ENCODE measurements at regions not wholly inside any gene's neighbourhood (a gene's known extent, or its start where the extent isn't known, plus 50 kb on each side); places are given as distances from the start of the nearest gene placed in this dataset.

- Histone ChIP-seq H3K9me3 (ENCODE audit: control insufficient read depth, insufficient read depth, low read length) (no peaks in the 10 kb centered on the region), H3K4me3 (ENCODE audit: low read length) (no peak overlapping the region), H3K36me3 (ENCODE audit: control insufficient read depth, insufficient read depth, low read length) (no peaks in the 10 kb centered on the region), H3K27me3 (ENCODE audit: control insufficient read depth, insufficient read depth, low read length) (no peaks in the 10 kb centered on the region), H3K27ac (ENCODE audit: low read length) (no peak overlapping the region), H3K4me1 (ENCODE audit: control insufficient read depth, insufficient read depth, low read length) (no peaks in the 10 kb centered on the region)
- no peak overlapping the region for H3K4me3 Mint-ChIP-seq
- peaks cover 2 to 8% of the 10 kb centered on the region in 2 donors for H3K9me3 Mint-ChIP-seq
- H3K36me3 Mint-ChIP-seq: no peaks in the 10 kb centered on the region
- H3K27me3 Mint-ChIP-seq (ENCODE audit: low read depth in 2 of 2): no peaks in the 10 kb centered on the region
- TF ChIP-seq CTCF (IDR thresholded peaks at IDR 0.05): no peak
- 58% methylated on average over 2 of the region's 2 CpGs for WGBS (ENCODE audit: insufficient coverage)
- no peaks in the 10 kb centered on the region for H3K4me1 Mint-ChIP-seq
- ATAC-seq (no peak), DNase-seq (no peak)
- intact Hi-C loops (cut with micrococcal nuclease): no loop called here
- H3K27ac Mint-ChIP-seq: no peak overlapping the region
These were observed 710.5 kb downstream of the TLR4 start for GRCh38 chr9:118414676-118415075.

GRCh38 chr9:118418887-118419565, 714.8 kb downstream of the TLR4 start:
- no peak overlapping the region for H3K4me3 Mint-ChIP-seq
- H3K9me3 ChIP-seq (ENCODE audit: control insufficient read depth, insufficient read depth, low read length): no peaks in the 10 kb centered on the region
- H3K27me3 Mint-ChIP-seq (ENCODE audit: low read depth in 2 of 2): no peaks in the 10 kb centered on the region
- H3K27ac ChIP-seq (ENCODE audit: low read length): no peak overlapping the region
- no peak overlapping the region for H3K4me3 ChIP-seq (ENCODE audit: low read length)
- H3K36me3 Mint-ChIP-seq: no peaks in the 10 kb centered on the region
- DNase-seq (no peak), ATAC-seq (no peak)
- H3K9me3 Mint-ChIP-seq: peaks cover 2 to 6% of the 10 kb centered on the region in 2 donors
- 90% methylated on average over 2 of the region's 2 CpGs for WGBS (ENCODE audit: insufficient coverage)
- intact Hi-C loops (cut with micrococcal nuclease): no loop called here
- no peaks in the 10 kb centered on the region for H3K4me1 ChIP-seq (ENCODE audit: control insufficient read depth, insufficient read depth, low read length)
- TF ChIP-seq CTCF (IDR thresholded peaks at IDR 0.05): no peak
- H3K4me1 Mint-ChIP-seq: no peaks in the 10 kb centered on the region
- H3K27ac Mint-ChIP-seq: no peak overlapping the region
- no peaks in the 10 kb centered on the region for H3K27me3 ChIP-seq (ENCODE audit: control insufficient read depth, insufficient read depth, low read length)
- no peaks in the 10 kb centered on the region for H3K36me3 ChIP-seq (ENCODE audit: control insufficient read depth, insufficient read depth, low read length)

GRCh38 chr9:118419676-118420075, 715.5 kb downstream of the TLR4 start:
- intact Hi-C loops (cut with micrococcal nuclease): no loop called here
- Histone ChIP-seq H3K27me3 (ENCODE audit: control insufficient read depth, insufficient read depth, low read length) (no peaks in the 10 kb centered on the region), H3K36me3 (ENCODE audit: control insufficient read depth, insufficient read depth, low read length) (no peaks in the 10 kb centered on the region), H3K4me3 (ENCODE audit: low read length) (no peak overlapping the region), H3K9me3 (ENCODE audit: control insufficient read depth, insufficient read depth, low read length) (no peaks in the 10 kb centered on the region), H3K4me1 (ENCODE audit: control insufficient read depth, insufficient read depth, low read length) (no peaks in the 10 kb centered on the region), H3K27ac (ENCODE audit: low read length) (no peak overlapping the region)
- no peak for TF ChIP-seq CTCF (IDR thresholded peaks at IDR 0.05)
- Mint-ChIP-seq H3K4me1 (no peaks in the 10 kb centered on the region), H3K4me3 (no peak overlapping the region), H3K27ac (no peak overlapping the region), H3K27me3 (ENCODE audit: low read depth in 2 of 2) (no peaks in the 10 kb centered on the region), H3K9me3 (peaks cover 2 to 6% of the 10 kb centered on the region in 2 donors), H3K36me3 (no peaks in the 10 kb centered on the region)
- WGBS (ENCODE audit: insufficient coverage): 88% methylated on average over 1 of the region's 1 CpG
- DNase-seq (no peak), ATAC-seq (no peak)

- TF ChIP-seq CTCF (IDR thresholded peaks at IDR 0.05): no peak
- intact Hi-C loops (cut with micrococcal nuclease): no loop called here
- DNase-seq (no peak), ATAC-seq (no peak)
- no peaks in the 10 kb centered on the region for H3K36me3 Mint-ChIP-seq
- H3K27ac ChIP-seq (ENCODE audit: low read length): no peak overlapping the region
- H3K4me1 ChIP-seq (ENCODE audit: control insufficient read depth, insufficient read depth, low read length): no peaks in the 10 kb centered on the region
- H3K4me3 Mint-ChIP-seq: no peak overlapping the region
- no peaks in the 10 kb centered on the region for H3K4me1 Mint-ChIP-seq
- no peaks in the 10 kb centered on the region for H3K9me3 ChIP-seq (ENCODE audit: control insufficient read depth, insufficient read depth, low read length)
- H3K36me3 ChIP-seq (ENCODE audit: control insufficient read depth, insufficient read depth, low read length): no peaks in the 10 kb centered on the region
- peaks cover 0 to 8% of the 10 kb centered on the region in 2 donors for H3K9me3 Mint-ChIP-seq
- H3K27ac Mint-ChIP-seq: no peak overlapping the region
- WGBS (ENCODE audit: insufficient coverage): 94% methylated on average over 2 of the region's 2 CpGs
- no peaks in the 10 kb centered on the region for H3K27me3 ChIP-seq (ENCODE audit: control insufficient read depth, insufficient read depth, low read length)
- H3K4me3 ChIP-seq (ENCODE audit: low read length): no peak overlapping the region
- no peaks in the 10 kb centered on the region for H3K27me3 Mint-ChIP-seq (ENCODE audit: low read depth in 2 of 2)
These were observed 718.3 kb downstream of the TLR4 start for GRCh38 chr9:118422508-118422907.

Measured in natural killer cell (primary cell).